Jurkat, Clone E6-1 (cell line): ENCODE measurements at regions not wholly inside any gene's neighbourhood (a gene's known extent, or its start where the extent isn't known, plus 50 kb on each side); places are given as distances from the start of the nearest gene placed in this dataset.

Experiments used
- DNase-seq: peaks from one replicate; pipeline ENCODE4 v3.0.0-alpha.2; 2011; ENCODE audit warnings: low read depth, low spot score
- H3K4me3 ChIP-seq: 2 replicates; pipeline ENCODE4 v1.5.1; 2011; ENCODE audit warnings: mild to moderate bottlenecking, low read length, control low read depth, moderate library complexity

- no peak for DNase-seq
- no peak overlapping the region for H3K4me3 ChIP-seq
These were observed 368.9 kb upstream of the ASIC2 start for GRCh38 chr17:33661975-33662374.

- DNase-seq = no peak
- H3K4me3 ChIP-seq = no peak overlapping the region
These were observed 371.2 kb upstream of the ASIC2 start for GRCh38 chr17:33664116-33664840.

DNA sequence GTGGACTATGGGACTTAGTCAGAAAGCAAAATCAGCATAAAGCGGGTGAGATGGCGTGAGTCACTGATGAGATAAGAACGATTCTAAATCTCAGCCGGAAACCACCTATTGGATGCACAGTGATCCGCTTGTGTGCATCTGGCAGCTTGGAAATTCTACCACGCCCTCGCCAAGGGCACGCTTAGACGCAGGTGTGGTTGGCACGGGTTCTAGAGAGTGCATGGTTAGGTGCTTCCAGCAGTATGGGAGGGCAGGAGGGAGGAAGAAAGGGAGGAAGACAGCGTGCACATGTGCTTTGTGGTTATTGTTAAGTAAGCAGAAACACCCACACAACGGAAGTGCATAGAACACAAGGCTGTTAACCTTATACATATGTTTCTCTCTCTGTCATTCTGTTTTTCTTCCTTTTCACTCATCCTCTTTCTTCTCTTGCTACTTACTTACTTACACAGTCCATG, 374.0 kb upstream of the ASIC2 start:
- H3K4me3 ChIP-seq = no peak overlapping the region
- peak; percentile 86 for DNase-seq

- no peak overlapping the region for H3K4me3 ChIP-seq
- DNase-seq = no peak
These were observed 374.6 kb upstream of the ASIC2 start for GRCh38 chr17:33667671-33668070.

- no peak overlapping the region for H3K4me3 ChIP-seq
- DNase-seq = no peak
These were observed 375.4 kb upstream of the ASIC2 start for GRCh38 chr17:33668516-33668915.

DNA sequence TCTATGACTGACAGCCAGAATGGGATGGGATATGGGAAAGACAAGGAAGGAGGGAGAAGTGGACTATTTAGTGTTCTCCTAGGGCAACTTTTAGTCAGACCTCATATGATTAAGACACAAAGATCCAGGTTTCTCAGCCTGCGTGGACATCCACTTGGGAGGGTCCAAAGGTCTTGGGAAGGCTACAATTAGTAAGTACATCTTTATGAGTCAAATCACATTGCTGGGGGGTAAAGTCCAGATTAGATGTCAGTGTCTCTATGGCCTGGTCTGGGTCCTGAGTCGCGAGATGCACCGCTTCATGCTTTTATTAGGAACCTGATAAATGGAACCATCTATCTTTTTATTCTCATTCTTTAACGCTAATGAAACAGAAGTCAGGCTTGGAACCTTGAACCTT, 378.4 kb upstream of the ASIC2 start:
- H3K4me3 ChIP-seq = no peak overlapping the region
- DNase-seq = no peak

DNA sequence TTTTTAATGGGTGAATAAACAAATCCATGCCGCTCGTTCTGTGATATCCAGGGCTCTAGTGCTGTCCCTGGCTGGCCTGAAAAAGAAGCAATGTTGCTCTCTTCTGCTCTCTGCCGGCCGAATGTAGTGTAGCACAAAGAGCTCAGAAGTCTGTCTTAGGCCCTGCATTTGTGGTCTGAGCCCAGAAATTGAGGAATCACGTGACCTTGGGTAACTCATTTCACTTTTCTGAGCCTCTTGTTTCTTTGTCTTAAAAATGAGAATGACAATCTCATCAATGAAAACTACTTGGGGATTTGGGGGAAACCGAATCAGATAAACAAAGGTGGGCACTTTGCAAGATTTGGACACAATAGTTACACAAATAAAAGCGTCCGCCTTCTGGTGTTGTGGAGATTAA, 381.6 kb upstream of the ASIC2 start:
- no peak overlapping the region for H3K4me3 ChIP-seq
- DNase-seq = peak; percentile 52

GRCh38 chr17:33676444-33676843, 383.3 kb upstream of the ASIC2 start:
- no peak for DNase-seq
- no peak overlapping the region for H3K4me3 ChIP-seq

DNA sequence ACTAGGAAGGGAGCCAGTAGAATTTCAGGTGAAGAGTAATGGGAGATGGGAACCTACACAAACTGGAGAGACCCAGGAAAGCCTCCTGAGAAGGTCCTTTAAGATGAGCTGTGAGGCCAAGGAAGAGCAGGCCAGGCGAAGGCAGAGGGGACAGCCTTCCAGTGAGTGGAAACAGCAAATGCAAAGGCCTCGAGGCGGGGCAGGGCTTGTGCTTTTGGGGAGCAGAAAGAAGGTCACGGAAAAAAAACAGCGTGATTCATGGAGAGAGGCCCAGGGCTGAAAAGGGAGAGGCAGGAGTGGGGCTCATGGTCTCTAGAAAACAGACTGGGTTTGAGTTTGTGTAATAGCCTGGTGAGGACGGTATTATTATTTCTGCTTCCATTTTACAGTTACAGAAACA, 386.5 kb upstream of the ASIC2 start:
- DNase-seq = no peak

GRCh38 chr17:33680472-33680871, 387.4 kb upstream of the ASIC2 start:
- no peak for DNase-seq
- no peak overlapping the region for H3K4me3 ChIP-seq

More for the DNA sequence above, 386.5 kb upstream of the ASIC2 start:
- no peak overlapping the region for H3K4me3 ChIP-seq

GRCh38 chr17:33682599-33682998, 389.5 kb upstream of the ASIC2 start:
- no peak overlapping the region for H3K4me3 ChIP-seq
- no peak for DNase-seq

- DNase-seq = no peak
- H3K4me3 ChIP-seq = no peak overlapping the region
These were observed 391.6 kb upstream of the ASIC2 start for GRCh38 chr17:33684735-33685134.

DNA sequence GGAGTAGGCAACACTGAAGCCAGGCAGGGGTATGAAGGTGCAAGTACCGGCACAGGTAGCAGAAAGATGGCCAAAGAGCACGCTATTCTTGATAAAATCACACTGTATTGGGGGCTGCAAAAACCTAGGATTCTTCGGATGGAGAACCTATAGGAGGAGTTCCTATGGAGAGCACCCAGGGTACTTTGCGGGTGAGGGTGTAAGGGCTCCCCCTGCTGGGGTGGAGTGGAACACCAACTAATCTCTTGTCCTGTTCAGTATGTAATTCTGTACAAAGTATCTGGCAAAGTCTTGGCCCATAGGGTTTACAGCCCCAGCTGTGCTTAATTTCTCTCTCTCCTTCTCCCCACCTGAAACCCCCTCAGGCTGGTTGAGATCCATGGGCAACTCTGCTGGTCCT, 393.1 kb upstream of the ASIC2 start:
- no peak overlapping the region for H3K4me3 ChIP-seq
- peak; percentile 14 for DNase-seq

GRCh38 chr17:33687831-33688230, 394.7 kb upstream of the ASIC2 start:
- DNase-seq = no peak
- no peak overlapping the region for H3K4me3 ChIP-seq

DNA sequence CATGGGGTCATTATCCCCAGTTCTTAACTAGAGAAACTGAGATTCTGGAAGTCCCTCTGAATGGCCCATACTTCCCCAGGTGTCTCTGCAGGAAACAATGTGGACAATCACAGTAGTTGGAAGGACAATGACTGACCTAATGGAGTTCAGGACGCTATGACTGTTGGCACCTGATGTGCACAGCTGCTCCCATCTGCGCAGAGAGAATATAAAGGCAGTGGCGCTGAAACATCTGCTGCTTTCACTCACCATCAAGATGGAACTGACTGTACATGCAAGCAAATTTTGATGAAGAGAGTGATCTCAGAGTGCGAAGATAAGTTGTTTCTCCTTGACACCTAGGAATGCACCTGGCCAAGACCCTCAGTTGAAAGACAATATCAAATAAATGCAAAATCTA, 395.7 kb upstream of the ASIC2 start:
- H3K4me3 ChIP-seq = no peak overlapping the region
- no peak for DNase-seq

DNA sequence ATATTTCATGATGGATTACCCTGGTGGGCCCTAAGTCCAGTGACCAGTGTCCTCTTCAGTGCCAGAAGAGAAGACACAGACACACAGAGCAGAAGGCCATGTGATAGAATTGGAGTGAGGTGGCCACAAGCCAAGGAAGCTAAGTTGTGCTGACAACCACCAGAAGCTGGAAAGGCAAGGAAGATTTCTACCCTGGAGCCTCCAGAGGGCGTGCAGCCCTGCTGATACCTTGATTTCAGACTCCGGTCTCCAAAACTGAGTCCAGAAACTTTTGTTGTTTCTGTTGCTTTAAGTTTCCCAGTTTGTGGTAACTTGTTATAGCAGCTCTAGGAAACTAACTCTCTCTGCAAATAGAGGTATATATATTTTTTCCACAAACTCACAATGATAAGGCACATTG, 396.6 kb upstream of the ASIC2 start:
- no peak for DNase-seq
- H3K4me3 ChIP-seq = no peak overlapping the region

GRCh38 chr17:33695431-33695830, 402.3 kb upstream of the ASIC2 start:
- DNase-seq = no peak
- no peak overlapping the region for H3K4me3 ChIP-seq

- H3K4me3 ChIP-seq = no peak overlapping the region
- no peak for DNase-seq
These were observed 403.0 kb upstream of the ASIC2 start for GRCh38 chr17:33696102-33696501.

DNA sequence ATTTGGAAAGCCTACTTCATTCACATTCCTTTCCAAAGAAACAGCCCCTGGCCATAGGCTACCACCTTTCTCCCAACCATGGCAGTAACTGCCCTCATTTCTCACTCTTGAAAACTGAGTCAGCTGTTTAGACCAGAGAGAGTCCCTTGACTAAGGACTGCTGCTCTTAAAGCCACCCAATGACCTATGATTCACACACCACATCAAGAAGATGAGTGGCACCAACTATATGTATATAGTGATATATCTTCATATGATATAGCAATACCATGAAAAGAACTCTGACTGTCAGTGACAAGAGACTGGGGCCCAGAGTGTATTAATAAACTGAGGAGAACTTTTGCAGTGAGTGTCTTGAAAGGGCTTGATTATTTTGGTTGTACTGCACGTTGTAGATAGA, 404.5 kb upstream of the ASIC2 start:
- no peak overlapping the region for H3K4me3 ChIP-seq
- no peak for DNase-seq

DNA sequence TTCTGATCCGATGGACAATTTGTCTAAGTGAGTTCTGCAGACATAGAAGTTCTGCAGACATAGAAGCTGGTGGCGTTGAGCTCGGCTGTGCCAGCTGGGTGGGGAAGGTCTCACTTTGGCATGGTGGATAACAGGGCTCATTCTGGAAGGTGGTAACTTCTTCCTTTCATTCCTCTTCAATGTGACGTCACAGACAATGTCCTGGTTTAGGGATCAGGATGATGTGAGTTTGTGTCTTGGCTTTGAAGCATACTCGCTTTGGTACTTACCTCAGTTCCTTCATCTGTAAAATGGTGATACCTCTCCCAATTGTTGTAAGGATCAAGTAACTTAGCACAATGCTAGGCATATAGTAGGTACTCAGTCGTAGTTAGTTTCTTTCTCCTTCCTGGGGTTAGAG, 408.8 kb upstream of the ASIC2 start:
- no peak for DNase-seq
- no peak overlapping the region for H3K4me3 ChIP-seq

DNA sequence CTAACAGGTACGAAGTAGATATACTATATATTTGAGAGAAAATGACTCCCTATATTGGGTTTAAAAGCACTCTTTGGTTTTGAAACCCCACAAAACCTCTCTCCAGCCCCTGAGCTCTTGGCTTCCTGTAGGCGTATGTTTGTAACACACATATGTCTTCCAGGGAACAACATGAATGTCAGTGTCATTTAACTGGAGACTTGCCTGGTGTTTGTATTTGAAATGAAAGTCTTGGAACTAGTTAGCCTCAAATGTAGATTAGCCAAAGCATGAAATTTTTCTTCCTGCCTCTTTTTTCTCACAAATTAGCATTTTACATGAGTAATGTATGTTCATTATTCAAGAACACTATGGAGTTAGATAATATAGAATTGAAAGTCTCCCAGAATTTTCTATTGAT, 411.8 kb upstream of the ASIC2 start:
- no peak overlapping the region for H3K4me3 ChIP-seq
- DNase-seq = no peak
